NCI-H748 (cell line): ENCODE measurements at regions not wholly inside any gene's neighbourhood (a gene's known extent, or its start where the extent isn't known, plus 50 kb on each side); places are given as distances from the start of the nearest gene placed in this dataset.
A peak's percentile ranks its signal among the peaks of the same experiment; 100 is the strongest.

ENCODE experiments used
- DNase-seq: peaks from one replicate; lab custom pipeline; 2025; ENCODE audit not compliant: unreplicated experiment; lab: John Stamatoyannopoulos, UW

GRCh38 chr14:85400678-85401077, 129.3 kb upstream of the FLRT2 start:
- no peak for DNase-seq

DNA sequence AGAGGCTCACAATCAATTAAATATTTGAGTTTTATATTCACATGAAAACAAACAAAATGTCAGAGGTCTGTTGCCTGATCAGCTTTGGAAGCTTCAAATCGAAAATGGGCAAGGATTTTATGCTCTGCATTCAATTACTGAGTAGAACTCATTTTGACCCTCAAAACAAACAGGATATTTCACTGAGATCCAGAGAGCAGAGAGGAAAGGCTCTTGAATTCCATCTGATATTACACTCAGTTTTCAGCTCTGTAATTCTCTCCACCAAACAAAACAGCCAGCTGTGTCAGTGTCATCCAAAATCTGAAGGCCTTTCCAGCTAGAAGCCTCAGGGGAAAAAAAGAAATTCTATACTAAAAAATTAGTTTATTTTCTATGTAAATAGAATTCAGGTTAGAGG, 128.6 kb upstream of the FLRT2 start:
- no peak for DNase-seq

DNA sequence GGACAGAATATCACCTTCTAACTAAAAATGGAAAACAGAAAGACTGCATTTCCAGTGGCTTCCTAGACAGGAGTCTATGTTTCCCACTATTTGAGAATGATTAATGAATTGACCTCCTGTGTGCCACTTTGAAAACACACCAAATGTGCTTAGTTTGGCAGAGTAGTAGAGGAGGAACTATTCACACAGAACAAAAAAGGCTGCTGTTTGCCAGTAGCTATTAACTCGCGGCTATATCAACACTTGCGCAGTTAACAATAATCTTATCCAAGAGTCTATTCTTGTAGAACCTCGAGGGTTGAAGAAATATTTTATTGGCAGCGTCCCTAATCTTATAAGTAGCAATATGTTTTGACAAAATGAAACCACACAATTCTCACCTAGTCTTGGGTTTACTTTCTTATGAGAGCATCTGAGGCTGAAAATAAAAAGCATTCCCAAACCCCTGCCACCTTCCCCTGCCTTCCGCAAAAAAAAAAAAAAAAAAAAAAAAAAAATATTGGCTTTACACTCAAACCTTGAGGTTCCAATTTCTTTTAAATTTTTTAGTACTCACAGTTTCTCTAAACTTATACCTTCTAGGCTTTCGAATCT, 127.3 kb upstream of the FLRT2 start:
- DNase-seq: peak; percentile 68

DNA sequence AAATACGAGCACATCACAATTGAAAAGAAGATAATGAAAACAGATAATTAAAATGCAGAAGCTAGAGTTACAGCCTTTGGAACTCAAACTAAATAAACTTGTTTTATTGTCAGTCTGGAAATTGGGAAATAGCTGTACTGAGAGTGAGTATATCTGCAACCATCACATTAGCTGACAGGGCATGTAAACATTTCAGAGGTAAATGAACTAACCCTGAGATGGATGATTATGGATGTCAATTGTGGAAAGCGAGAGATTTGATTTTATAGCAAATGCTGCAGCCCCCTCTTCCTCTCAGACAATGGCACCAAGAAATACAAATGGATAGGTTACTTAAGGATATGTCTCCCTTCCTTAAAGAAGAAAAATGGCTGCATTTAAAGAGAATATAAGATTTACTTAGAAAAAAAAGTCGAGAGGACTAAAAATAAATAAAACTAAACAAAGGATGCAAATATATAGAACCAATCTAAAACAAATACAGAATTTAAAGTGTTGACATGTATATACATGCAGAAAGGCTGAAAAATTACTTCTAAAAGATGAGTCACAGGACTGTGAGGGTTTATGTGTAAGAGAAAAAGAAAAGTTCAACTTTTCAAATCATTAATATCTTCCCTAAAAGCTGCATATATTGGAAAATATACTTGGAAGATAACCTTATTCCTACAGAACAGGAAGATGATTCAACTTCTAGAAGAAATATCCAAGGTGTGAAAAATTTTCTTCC, 120.3 kb upstream of the FLRT2 start:
- no peak for DNase-seq

DNA sequence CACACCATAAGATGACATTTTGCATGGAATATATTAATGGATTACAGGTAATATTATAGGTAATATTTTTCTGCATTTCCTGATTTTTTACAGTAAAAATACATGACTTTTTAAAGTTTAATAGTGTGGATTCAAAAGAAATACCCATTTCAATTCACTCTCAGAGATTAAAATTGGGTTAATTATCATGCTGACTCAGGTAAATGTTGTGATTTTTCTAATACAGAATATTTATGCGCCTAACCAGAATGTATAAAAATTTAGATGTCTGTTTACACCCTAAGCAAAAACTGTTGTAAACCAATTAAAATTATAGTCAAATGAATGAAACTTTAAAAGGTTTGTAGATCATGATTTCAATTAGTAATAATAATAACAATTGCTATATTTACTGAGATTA, 117.2 kb upstream of the FLRT2 start:
- DNase-seq: no peak

- no peak for DNase-seq
These were observed 116.0 kb upstream of the FLRT2 start for GRCh38 chr14:85413836-85414526.

DNA sequence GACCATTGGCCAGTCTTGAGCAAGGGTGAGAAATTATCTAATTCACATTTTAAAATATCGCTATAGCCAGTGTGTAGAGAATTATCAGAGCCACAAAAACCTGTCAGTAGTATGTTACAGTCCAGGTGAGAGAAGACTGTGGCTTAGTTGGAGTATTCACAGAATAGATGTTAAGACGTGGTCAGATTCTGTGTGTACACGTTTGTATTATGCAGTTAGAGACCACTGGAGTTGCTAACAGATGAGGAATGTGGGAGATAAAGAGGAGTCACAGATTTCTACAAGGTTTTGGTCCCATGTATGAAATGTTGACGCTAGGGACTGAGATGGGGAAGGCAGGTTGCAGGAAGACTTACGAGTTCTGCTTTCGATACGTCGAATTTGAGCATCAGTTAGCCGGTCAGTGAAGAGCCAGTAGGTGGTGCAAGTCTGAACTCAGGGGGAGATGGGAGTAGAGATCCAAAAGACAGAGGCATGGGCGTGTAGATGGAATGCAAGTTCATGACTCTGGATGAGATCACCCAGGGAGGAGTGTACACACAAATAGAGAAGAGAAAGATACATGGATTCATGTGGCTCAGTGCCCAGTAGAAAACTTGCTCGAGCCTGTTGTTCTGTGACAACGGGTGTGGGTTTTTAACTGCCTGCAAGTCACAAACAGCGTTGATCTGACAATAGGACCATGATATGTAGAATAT, 114.8 kb upstream of the FLRT2 start:
- peak; percentile 65 for DNase-seq

GRCh38 chr14:85416771-85417170, 113.2 kb upstream of the FLRT2 start:
- no peak for DNase-seq

- no peak for DNase-seq
These were observed 112.5 kb upstream of the FLRT2 start for GRCh38 chr14:85417396-85417795.

- no peak for DNase-seq
These were observed 111.2 kb upstream of the FLRT2 start for GRCh38 chr14:85418721-85419120.

- no peak for DNase-seq
These were observed 109.7 kb upstream of the FLRT2 start for GRCh38 chr14:85420278-85420677.

DNA sequence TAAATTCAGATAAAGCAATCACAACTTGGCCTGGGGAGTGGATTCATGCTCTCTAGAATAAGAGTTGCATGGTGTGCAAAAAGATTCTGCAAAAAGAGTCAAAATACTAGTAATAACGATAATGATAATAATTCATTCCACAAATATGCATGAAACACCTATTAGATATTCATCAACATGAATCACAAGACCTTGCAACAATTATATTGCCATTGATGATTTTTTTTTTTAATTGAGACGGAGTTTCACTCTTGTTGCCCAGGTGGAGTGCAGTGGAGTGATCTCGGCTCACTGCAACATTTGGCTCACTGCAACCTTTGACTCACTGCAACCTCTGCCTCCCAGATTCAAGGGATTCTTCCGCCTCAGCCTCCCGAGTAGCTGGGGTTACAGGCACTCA, 109.2 kb upstream of the FLRT2 start:
- DNase-seq: no peak

GRCh38 chr14:85421186-85421877, 108.6 kb upstream of the FLRT2 start:
- DNase-seq: no peak

DNA sequence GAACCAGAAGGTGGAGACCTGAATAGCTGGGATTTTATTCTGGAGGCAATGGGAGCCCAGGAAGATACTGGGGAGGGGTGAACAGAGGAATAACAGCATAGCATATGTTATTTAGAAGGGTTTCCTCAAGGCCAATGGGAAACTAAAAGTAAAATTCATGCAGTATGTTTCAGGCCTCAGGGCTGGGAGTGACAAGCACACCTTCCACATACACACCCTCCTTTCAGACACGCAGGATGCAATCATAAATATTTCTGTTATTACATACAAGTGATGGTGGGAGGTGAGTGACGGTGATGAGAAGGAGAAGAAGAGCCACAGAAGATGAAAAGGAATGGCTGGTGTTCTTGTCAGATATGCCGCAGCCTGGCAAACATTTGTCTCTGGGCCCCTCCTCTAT, 106.1 kb upstream of the FLRT2 start:
- DNase-seq: no peak

- DNase-seq: no peak
These were observed 104.4 kb upstream of the FLRT2 start for GRCh38 chr14:85425507-85425906.

GRCh38 chr14:85426068-85426935, 103.6 kb upstream of the FLRT2 start:
- DNase-seq: no peak

DNA sequence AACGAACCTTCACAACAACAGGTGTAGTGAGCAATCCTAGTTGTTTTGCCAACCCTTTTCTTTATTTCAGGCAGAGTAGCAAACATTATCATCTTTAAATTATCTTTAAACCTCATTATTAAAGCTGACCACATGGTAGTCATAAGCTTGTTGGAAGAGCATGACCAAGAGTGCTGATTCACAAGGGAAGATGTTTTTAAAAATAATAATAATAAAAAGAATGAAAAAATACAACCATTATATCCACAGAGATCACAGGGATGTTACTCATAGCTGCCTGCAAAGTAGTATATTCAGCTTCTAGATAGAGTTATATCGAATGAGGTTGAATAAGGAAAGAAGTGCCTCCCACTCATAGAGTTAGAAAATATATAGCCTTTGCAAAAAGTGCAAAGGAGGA, 101.0 kb upstream of the FLRT2 start:
- no peak for DNase-seq

GRCh38 chr14:85437148-85437547, 92.8 kb upstream of the FLRT2 start:
- no peak for DNase-seq

DNA sequence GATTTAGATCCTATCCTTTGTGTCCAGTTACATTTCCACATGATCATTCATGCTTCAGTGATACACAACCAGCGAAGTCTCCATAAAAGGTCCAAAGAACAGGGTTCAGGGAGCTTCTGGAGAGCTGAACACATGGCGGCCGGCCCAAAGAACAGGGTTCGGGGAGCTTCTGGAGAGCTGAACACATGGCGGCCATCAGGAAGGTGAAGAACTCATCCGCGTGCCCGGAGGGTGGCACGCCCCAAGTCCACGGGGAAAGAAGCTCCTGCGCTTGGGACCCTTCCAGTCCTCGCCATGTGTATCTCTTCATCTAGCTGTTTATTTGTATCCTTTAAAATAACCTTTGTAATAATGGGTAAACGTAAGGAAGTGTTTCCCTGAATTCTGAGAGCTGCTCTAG, 91.9 kb upstream of the FLRT2 start:
- no peak for DNase-seq

- no peak for DNase-seq
These were observed 91.4 kb upstream of the FLRT2 start for GRCh38 chr14:85438481-85438942.
